GM12875 (cell line): ENCODE measurements at regions not wholly inside any gene's neighbourhood (a gene's known extent, or its start where the extent isn't known, plus 50 kb on each side); places are given as distances from the start of the nearest gene placed in this dataset.

Source experiments
- H3K4me3 ChIP-seq: one replicate; pipeline ENCODE4 v1.5.1; 2011; ENCODE audit warnings: low read depth, low read length, control low read depth
- TF ChIP-seq, protein P1 (sequence below): IDR thresholded peaks from 2 replicates; pipeline ENCODE4 v1.5.1; 2011; ENCODE audit warnings: low read depth, mild to moderate bottlenecking, control low read depth, inconsistent platforms, low read length, moderate library complexity, borderline replicate concordance; ENCODE audit not compliant: insufficient read depth

DNA sequence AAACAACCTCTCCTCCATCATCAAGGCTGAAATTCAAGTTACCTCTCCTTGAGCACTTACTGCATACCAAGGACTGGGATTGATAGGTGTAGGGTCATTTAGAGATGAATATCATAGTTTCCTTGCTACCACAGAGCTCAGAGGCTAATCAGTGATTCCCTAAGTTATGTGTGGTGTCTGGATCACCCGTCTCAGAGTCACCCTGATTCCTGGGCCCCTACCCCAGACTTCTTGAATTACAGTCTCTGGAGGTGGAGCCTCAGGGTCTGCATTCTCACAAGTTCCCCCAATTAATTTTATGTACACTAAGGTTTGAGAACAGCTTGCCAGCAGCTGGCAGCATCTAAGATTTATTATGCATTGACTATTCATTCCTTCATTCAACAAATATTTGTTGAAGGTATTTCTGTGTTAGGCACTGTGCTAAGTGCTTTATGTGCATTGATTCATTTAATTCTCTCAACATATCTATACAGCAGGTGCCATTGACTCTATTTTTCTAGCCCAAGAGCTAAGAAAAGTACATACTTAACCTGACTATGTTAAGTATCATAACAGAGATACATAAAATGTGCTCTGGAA lies 182.9 kb upstream of the FGGY start:
- TF ChIP-seq, protein P1, sequence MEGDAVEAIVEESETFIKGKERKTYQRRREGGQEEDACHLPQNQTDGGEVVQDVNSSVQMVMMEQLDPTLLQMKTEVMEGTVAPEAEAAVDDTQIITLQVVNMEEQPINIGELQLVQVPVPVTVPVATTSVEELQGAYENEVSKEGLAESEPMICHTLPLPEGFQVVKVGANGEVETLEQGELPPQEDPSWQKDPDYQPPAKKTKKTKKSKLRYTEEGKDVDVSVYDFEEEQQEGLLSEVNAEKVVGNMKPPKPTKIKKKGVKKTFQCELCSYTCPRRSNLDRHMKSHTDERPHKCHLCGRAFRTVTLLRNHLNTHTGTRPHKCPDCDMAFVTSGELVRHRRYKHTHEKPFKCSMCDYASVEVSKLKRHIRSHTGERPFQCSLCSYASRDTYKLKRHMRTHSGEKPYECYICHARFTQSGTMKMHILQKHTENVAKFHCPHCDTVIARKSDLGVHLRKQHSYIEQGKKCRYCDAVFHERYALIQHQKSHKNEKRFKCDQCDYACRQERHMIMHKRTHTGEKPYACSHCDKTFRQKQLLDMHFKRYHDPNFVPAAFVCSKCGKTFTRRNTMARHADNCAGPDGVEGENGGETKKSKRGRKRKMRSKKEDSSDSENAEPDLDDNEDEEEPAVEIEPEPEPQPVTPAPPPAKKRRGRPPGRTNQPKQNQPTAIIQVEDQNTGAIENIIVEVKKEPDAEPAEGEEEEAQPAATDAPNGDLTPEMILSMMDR = no peak

DNA sequence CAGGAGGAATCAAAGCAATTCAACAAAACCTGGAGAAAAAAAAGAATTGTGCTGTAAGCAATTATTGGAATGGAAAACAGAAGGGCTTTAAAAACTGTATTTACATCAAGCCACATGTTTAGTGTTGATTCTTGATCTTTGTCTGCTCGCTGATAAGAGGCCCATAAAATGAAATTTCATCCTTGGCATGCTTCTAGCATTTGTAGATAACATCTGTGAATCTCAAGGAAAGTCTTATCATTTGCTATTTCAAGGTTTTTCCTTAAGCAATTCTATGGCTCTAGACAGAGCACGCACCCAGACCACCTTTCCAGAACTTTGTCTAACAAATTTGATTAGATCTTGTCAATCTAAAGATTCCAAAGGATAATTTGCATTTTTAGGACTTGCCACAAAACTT lies 181.0 kb upstream of the FGGY start:
- H3K4me3 ChIP-seq = no peak overlapping the region
- TF ChIP-seq, protein P1 = no peak

More for the DNA sequence above, 182.9 kb upstream of the FGGY start:
- H3K4me3 ChIP-seq = no peak overlapping the region

DNA sequence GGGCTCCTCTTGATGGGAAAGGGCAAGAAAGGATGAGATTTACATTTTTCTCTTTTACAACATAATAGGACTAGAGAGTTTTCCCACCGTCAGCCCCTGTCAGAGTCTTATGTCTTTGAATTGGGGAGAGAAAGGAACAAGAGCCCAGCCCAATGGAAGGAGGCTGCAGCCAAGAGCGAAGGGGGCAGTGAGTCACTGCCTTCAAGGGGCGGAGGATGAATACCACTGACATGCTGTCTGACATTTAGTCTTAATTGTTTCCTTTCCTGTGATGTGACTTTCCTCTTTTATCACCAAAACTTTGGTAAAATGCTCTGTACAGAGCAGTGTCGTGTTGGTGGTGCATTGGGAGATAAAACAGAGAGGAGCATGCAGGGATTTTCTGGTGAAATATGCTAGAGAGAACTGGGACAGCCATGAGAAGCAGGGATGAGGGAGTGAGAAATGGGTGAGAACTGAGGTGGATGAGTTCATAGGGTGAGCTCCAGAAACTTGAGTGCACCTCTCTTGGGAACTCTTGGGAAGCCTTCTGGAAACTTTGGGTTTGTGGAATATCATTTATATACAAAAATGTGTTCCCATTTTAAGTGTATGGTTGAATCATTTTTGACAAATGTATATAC lies 179.9 kb upstream of the FGGY start:
- H3K4me3 ChIP-seq = no peak overlapping the region
- TF ChIP-seq, protein P1 = no peak

DNA sequence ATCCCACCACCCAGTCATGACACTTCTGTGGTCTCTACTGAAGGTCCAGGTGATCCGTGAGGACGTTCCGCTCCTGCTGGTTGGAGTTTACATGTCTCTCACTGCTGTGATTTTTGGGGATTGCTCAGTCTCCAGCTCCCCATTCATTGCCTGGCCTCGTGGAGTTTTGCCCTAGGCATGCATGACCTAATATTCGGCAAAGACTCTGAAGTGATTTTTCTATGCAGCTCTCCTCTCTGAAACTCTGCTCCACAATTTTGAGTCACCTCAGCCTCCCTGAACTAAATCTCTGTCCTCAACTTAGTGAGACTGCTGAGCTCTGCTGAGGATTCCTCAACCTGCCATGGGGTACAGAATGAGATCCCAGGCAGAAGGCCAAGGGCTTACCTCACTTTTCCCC lies 174.4 kb upstream of the FGGY start:
- TF ChIP-seq, protein P1 = no peak

DNA sequence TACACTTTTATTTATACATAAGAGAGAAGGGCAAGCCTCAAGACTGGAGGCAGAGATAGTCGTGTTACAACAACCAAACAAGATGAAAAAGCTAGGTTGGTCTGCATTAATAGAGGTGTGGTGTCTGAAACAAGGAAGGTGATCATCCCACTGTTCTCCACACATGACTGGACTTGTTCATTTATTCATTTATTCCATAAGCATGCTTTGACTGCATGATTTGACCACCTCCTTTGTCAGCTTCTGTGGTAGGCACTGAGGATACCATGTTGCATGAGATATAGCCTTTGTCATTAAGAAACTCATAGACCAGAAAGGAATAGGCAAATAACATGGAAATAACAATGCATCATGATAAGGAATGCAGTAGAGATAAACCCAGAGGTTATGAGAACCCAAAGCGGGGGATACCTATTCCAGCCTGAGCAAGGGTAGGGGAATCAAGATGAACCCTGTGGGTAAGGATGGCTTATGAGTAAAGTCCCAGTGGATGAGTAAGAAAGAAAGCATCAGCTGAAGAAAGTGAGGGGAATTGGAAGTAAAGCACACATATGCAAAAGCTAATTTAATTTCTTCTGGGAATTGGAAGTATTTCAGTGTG lies 173.7 kb upstream of the FGGY start:
- H3K4me3 ChIP-seq = no peak overlapping the region

More for the DNA sequence above, 174.4 kb upstream of the FGGY start:
- no peak overlapping the region for H3K4me3 ChIP-seq

DNA sequence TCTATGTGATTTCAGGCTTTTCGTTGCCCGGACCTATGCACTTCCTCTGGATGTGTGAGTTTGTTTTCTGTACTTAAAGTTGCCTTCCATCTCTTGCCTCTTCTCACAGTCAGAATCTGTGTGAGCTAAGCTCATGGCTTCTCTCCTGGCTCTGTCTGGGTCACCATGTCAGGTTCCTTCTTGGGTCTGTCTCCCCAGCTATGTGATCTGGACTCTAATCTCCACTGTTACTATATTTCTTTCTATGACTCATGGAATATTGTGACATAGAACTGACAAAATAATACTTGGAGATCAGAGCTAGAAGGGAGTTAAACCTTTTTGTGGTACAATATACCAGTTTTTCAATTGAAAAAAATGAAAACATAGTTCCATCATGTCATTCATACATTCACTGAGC lies 172.7 kb upstream of the FGGY start:
- no peak overlapping the region for H3K4me3 ChIP-seq
- TF ChIP-seq, protein P1 = no peak

More for the DNA sequence above, 173.7 kb upstream of the FGGY start:
- TF ChIP-seq, protein P1 = no peak

DNA sequence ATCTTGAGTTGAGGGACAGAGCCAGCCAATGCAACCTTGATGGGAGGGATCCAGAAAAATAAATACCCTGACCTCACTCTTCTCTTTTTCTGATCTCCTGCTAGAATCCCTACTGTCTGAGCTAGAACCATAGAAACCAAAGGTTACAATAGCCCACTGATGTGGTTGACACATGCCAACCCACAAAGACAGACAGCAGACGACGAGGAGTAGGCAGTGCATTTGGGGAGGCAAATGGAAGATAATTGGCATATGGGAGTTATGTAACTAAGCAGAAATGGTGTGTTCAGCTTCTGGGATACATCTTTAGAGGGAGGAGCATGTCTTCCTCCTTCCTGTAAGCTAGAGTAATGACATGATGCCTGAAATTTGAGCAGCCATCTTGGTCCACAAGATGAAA lies 171.7 kb upstream of the FGGY start:
- H3K4me3 ChIP-seq = no peak overlapping the region
- TF ChIP-seq, protein P1 = no peak
